ENCODE measurements at regions not wholly inside any gene's neighbourhood (a gene's known extent, or its start where the extent isn't known, plus 50 kb on each side); places are given as distances from the start of the nearest gene placed in this dataset.

DNA sequence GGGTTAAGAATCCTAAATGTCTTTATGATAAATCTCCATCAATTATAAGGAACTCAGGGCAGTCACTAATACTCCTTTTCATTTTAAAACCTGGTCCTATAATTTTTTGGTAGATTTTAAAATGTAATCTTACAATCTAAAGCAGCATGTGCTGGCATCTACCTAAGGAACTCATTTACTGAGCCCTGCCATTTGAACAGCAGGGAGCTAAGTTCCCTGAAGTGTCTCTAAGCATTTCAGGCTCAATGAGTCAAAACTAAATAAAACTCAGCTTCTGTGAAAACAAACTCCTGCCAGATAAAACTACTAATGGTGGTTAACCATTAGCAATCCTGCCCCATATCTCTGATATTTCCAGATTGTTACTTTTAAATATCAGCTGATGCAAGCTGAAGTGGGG lies 1371.8 kb upstream of the PRMT6 start:
- no peak for DNase-seq

DNA sequence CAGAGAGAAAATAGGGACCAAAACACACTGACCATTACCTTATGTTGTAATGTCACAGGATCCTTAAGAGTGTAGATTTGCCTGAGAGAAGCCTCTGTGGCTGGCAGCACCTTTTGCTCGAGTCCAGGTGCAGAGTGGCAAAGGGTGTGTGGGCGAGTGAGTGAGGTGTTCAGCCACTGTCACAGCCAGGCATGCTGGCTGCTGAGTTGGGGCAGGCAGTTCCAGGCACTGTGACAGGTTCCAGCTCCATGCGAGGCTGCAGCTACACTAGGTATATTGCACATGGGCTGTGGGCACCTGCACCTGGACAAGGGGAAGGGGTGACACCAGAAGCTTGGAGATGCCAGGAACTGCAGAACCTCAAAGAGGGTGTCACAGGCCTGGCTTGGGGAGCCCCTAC lies 1370.4 kb upstream of the PRMT6 start:
- DNase-seq = no peak

DNA sequence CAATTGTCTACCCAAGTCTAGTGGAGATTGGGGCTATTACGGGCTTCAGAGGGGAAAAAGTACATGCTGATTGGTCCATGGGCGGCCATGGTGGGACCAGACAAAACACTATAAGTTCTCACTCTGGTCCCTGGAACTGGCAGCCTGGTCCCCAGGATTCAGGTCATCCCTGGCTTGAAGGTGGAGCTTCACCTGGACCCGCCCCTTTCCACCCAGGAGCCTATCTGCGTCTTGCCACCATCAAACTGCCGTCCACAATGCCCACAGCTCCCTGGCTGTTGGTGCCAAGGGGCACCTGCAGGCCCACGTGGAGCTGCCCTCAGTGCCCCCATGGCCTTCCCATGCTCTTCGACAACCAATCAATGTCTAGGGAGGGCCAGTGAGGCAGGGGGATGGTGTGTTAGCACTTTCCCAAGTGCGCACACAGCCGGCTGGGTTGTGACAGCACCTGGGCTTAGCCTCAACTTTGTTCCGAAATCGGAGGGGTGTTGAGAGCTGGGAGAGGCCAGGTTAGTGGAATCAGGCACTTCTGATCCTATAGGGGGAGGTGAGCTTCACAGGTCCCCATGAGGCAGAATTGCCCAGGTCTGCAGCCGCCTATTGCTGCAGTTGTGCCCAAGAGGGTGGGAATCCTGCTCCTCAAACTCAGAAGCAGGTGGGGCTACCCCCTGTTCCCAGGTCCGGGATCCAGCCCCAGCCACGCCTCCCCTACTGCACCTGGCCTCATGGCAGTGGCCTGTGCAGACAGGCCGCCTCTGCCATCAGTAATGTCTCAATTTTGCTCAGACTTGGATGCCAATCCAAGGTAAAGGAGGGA lies 1369.4 kb upstream of the PRMT6 start:
- DNase-seq = no peak

DNA sequence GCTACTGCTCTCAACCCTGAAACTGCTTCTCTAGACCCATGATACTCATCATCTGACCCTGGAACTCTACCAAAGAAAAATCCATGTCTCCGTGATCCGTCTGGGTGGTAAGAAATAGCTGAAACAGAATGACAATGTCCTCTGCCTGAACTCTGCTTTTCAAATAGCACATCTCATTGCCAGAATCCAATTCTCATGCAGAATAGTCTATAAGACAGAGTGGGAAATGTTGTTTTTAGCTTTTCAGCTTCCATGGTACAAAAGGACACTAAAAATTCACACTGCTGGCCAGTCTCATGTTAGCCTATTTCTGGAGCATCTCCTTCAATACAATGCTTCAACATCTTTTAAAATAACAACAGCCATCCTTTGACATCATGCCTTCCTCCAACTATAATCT lies 1355.8 kb upstream of the PRMT6 start:
- DNase-seq = no peak

DNA sequence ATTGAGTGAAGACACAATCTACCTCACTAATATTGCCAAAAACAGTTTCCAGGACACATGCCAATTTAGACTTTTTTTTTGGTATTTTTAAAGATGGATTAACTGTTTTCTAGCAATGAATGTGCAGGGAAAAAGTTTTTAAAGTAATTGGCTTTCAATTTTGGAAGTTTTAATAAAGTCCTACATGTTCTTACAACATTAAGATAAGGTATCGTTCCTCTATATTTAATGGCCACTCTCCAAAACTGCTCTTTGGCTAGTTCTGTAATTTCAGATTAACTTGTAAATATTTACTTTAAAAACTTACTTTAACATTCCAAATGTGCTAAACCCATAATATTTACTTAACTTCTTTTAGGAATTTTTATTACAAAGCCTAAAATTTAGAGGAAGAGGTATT lies 1332.2 kb upstream of the PRMT6 start:
- DNase-seq = no peak

DNA sequence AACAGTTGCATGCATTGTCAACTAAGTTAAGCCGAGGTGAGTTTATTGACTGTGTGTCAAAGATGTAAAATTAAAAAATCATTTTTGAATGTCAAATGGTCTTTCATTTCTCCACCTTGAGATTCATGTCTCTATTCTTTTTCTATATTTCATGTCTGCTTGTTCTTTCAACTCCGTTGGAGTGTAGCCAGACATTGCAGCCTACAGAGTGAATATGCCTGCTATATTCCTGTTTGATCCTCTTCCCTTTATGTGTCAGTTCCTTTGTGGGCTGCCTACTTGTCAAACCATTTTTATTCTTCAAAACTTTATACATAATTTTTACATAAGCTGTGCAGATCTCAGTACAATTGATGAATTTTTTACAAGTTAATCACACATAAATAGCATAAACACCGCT lies 1325.8 kb upstream of the PRMT6 start:
- DNase-seq = no peak

DNA sequence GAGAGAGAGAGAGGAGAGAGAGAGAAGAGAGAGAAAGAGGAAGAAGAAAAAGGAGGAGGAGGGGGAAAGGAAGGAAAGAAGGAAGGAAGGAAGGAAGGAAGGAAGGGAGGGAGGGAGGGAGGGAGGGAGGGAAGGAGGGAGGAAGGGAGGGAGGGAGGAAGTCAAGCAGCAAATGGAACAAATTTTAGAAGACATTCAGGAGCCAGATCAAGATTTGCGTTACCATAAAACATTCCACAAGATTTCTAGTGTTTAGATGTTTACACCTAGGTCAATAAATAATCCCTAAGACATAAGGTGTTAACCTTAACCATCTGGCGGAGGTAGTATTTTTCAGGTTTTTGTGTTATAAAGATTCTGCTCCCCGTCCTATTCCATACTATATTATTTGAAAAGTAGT lies 1320.1 kb upstream of the PRMT6 start:
- DNase-seq = no peak

DNA sequence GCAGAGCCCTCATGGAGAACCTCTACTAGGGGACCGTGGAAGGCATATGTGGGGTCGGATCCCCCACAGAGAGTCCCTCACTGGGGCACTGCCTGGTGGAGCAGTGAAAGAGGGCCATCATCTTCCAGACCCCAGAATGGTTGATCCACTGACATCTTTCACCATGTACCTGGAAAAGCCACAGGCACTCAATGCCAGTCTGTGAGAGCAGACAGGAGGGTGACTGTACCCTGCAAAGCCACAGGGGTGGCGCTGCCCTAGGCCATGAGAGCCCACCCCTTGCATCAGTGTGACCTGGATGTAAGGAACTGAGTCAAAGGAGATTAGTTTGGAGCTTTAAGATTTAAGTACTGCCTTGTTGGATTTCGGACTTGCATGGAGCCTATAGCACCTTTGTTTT lies 1276.7 kb upstream of the PRMT6 start:
- DNase-seq = no peak

DNA sequence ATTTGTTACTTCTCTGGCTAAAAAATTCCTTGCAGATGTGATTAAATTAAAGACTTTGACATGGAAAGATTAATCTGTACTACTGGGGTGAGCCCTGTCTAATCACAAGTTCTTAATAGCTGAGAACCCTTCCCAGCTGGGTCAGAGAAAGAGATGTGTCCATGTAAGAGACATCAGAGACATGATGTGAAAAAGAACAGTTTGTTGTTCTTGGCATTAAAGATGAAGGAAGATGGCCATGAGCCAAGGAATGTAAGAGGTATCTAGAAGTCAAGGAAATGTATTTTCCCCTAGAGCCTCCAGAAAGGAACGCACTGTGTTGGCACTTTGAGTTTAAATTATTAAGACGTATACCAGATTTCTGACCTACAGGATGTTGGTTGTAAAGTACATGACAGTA lies 1271.5 kb upstream of the PRMT6 start:
- no peak for DNase-seq

DNA sequence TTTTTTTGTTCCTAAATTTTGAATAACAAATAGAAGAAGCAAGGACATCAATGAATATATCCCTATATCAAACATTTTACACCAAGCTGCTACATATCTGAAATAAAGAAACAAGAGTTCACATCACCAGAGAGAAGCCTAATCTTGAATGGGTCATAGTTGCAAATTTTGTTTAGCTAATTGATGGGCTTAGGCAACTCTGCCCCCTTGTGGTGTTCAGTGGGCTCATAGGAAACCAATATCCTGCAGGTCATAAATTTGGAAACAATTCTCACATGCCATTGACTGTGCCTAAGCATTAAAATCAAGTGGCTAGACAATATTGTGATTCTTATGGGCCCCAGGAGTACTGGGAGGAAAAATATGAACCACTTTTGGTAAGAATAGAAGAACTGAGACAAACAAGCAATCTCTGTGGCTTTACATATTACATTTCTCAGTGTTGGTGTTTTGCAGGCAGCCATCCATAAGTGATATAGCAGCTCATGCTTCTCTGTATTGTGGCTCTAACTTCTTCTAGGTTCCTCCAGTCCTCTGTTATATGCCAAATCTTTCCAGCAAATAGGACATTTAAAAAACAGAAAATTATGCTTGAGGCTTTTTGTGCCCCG lies 1262.8 kb upstream of the PRMT6 start:
- DNase-seq = peak; percentile 5 to 10

DNA sequence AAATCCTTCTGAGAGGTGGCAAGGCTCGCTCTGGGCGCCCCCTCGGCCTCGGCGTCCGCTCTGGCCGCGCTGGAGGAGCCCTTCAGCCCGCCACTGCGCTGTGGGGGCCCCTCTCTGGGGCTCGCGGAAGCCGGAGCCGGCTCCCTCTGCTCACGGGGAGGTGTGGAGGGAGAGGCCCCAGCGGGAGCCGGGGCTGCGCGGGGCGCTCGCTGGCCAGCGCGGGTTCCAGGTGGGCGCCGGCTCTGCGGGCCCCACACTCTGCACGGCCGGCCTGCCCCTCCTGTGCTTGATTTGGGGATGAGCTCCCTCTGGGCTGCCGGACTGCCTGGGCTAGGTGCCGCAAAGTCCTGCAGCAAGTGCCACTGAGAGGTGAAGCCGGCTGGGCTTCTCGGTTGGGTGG lies 1260.7 kb upstream of the PRMT6 start:
- DNase-seq = no peak

DNA sequence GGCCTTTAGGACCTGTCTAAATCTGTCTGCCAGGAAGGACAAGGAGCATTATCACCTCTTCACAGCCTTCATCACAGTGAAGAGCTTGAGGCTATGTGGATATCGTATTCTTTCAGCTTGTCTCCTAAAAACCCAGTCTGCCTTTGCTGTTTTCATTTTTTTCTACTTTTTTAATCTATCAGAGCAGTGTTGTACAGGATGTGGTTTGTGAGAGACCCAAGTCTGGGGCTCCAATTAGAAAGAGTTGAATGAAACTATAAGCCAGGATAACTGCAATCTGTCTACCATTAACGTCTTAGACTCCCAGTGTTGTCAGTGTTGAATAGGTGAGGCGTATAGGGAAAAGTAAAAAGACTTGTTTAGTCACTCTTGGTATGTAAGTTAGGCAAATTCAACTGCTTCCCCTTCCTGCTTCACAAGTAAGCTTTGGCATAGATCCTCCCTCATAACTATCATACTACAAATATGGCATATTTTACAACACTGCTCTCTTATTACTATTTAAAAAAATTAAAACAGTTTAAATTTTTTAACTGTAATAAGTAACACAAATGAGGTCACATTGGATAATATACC lies 1225.8 kb upstream of the PRMT6 start:
- DNase-seq = no peak

DNA sequence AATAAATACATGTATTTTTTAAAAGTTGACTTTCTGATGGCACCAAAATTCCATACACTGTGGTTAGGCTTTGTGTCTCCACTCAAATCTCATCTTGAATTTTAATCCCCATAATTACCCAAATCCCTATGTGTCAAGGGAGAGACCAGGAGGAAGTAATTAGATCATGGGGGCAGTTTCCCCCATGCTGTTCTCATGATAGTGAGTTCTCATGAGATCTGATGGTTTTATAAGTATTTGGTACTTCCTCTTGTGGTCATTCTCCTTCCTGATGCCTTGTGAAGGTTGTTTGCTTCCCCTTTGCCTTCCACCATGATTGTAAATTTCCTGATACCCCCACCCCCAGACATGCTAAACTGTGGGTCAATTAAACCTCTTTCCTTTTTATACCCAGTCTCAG lies 1218.4 kb upstream of the PRMT6 start:
- DNase-seq = no peak

DNA sequence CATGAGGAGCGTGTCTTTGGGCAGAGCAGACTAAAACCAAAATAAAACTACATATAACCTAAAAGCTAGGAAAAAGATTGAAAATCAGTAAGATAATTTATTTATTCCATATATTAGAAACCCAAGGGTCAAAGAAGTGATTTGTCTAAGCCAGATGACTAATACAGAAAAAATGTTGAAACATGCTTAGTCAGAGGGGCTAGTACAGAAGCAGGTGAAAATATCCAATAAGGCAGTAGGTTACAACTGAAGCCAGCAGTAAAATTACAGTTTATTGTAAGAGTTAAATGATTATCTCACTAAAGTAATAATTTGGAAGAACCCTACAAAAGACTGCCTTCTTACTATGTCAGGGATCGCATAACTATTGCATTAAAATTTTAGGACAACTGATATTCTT lies 1190.9 kb upstream of the PRMT6 start:
- DNase-seq = no peak

DNA sequence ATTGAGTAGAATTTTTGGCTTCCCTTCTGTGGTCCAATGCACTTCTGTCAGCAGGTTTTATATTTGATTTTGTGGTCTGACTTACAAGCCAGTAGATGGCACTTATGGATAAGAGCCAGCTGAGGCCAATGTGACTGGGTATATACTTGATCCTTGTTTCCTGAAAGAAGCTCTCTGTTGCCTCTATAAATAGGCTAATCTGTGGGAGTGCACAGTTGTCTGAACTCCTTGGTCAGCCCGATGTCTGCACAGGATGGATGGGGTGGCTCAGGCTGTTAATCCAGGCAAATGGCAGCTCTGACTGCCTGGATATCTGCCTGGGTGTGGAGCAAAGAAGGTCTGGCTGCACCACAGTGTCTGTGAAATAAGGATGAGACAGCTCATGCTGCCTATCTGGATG lies 1183.7 kb upstream of the PRMT6 start:
- DNase-seq = no peak

DNA sequence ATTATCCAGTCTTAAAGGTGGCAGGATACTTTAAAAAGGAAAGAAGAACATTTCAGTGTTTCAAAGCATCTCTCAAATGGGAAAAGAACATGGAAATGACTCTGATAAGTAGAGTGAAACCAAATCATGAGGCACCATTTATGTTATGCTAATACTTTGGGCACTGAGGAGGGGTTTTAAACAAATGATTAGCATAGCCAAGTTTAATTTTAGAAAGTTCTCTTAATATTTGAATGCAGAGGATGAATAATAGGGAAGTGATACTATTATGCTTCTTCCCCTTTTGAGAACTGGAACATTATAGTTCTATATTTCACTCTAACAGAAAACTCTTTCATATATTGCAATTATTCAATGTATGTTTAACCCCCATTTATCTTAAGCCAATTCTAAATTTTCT lies 1181.9 kb upstream of the PRMT6 start:
- DNase-seq = no peak

DNA sequence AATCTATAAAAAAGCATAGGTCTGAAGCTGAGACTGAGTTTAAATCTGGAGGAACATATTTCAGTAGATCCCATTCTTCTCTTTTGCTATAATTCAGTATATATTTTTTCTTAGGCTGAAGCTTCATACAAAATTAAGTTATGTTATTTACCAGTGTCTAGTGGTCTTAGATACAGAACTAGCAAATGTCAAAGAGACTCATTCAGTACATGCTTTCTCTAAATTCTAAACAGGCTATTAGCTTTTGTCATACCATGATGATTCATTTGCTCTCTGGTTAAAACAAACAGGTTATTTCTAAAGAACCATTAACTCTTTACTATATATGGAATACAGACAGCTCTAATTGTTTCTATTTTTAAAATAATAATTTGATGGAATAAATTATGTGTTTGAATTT lies 1170.2 kb upstream of the PRMT6 start:
- DNase-seq = no peak

DNA sequence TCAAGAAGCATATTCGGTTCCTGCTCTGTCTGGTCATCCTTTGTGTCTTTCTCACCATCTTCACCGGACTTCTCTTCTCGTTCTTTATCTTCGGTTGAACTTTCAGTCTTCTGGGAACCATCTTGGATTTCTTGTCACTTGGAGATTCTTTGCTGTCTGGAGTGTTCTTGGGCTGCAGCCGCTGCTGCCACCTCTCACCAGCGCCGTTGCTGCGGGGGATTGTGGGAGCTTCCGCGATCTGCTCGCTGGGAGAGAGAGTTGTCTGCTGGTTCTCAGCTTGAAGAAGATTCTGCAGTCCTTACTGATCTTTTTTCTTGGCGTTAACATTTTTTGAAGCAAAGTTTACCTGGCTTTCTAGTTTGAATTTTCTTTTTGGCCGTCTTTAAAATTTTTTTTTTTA lies 1165.2 kb upstream of the PRMT6 start:
- DNase-seq = no peak

DNA sequence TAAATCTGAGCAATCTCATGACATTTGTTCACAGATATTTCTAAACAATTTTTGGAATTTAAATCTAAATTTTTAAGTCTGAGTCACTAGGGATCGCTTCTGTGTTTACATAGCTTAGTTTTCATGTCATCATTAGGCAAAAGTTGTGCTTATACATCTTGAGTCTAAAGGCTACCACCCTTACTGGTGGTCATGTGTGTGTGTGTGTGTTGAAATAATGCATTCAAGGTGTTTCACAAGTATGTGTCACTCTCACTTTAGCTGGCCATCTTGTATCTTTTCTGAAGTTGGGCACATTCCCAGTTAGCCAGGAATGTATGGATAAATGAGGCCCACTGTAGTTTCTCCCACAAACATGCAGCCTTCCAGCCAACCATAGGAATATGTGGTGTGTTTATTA lies 1162.5 kb upstream of the PRMT6 start:
- no peak for DNase-seq

DNA sequence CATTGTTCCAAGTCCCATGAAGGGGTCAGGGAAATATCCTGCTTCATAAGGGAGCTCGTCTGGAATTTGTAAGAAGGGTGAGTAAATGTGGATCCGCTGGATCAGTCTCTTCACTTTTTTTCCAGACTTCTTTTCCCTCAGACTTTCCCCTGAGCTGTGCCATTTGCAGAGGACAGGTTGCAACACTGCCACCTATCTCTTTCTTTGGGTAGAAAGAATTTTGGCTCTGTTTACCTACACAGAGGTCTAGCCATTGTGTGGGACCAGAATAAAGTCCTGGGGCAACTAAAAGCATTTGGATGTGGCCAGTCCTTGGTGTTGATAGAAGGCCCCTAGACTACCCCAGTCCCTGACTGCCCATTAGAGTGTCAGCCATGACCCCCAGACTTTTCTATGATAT lies 1146.7 kb upstream of the PRMT6 start:
- DNase-seq = no peak

DNA sequence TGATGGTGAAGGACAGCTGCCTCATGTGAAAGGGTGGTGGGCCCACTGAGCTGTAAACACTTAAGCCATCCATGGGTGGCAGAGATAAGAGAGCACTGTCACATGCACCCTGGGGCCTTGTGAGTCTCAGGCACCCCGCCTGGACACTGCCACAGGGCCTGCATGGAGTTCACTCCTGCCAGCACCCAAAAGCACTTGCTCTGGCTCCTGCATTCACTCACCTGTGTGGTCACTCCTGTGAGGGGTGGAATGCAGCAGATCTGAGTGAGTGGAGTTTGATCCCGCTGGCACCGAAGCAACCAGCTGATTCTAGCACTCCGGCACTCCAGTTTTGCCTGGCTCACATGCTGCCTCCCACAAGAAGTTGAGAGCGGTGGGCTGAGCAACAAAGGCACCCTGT lies 1142.1 kb upstream of the PRMT6 start:
- no peak for DNase-seq

DNA sequence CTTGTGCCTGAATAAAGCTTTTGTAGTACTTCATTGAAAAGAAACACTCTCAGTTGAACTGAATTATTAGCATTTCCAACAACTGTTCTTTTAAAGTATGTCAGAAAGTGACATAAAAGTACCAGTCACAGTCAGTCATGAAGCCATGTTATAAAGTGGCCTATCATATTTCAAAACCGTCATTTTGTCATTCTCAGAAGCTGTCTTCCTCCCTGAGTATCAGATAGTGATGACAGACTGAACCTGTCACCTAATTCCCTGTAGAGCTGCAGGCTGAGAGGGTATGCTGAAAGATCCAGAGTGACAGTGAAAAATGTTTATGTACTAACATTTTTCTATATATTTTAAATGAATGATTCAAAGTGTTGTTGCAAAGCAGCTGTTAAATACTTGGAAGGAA lies 1121.7 kb upstream of the PRMT6 start:
- no peak for DNase-seq

DNA sequence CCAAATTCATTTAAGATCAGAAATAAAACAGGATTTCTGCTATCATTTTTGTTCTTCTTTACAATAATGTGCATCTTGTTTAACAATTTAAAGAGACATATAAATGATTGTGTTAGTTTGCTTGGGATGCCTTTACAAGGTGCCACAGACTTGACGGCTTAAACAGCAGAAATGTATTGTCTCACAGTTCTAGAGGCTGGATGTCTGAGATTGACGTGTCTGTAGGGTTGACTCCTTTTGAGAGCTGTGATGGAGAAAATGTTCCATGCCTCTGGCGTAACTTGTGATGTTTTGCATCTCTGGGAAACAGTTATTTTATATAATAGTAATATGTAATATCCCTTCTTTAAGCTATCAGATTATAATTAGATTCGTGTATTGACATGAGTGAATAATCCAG lies 1091.6 kb upstream of the PRMT6 start:
- DNase-seq = no peak

DNA sequence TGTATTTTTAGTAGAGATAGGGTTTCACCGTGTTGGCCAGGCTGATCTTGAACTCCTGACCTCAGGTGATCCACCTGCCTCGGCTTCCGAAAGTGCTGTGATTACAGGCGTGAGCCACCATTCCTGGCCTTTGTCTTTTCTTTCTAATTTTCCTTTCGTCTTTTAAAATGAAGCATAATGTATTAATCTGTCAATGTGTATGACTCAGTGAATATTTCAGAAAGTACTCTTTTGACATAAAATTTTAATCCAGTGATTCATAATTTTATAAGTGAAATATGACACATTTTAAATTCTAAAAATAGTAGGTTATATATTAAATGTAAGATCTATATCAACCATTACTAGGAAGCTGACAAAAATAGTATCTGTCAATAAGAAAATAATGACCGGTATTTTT lies 1059.0 kb upstream of the PRMT6 start:
- DNase-seq = no peak

Measured in stimulated activated CD4-positive, alpha-beta T cell treated with anti-CD3 and anti-CD28 coated beads, Interleukin-2, amount 100 ng/mL, for 48 hours (primary cell).